Keratinocyte (primary cell): ENCODE measurements at regions not wholly inside any gene's neighbourhood (a gene's known extent, or its start where the extent isn't known, plus 50 kb on each side); places are given as distances from the start of the nearest gene placed in this dataset.

ENCODE experiments used
- DNase-seq: peaks from one replicate; pipeline ENCODE4 v3.0.0-alpha.2; 2011; ENCODE audit warnings: low read depth, missing footprints, low spot score
- FAIRE-seq: peaks from 2 replicates; lab custom pipeline; 2011; peaks lifted over from hg19 to GRCh38; lab: Jason Lieb, UNC
- H2AFZ ChIP-seq: 2 replicates; pipeline ENCODE4 v1.6.0; 2012; ENCODE audit warnings: low read length, control low read depth, inconsistent platforms; ENCODE audit not compliant: control insufficient read depth
- H3K27ac ChIP-seq: 2 replicates; pipeline ENCODE4 v1.5.1; 2011; ENCODE audit warnings: low read length; ENCODE audit not compliant: control insufficient read depth, insufficient read depth
- H3K27me3 ChIP-seq: 3 replicates; pipeline ENCODE4 v1.6.0; 2011; ENCODE audit warnings: low read length; ENCODE audit not compliant: control insufficient read depth, insufficient read depth; ENCODE audit errors: extremely low read depth
- H3K36me3 ChIP-seq, 2 experiments: 2 replicates in 1 of 2; 3 replicates in 1 of 2; pipeline ENCODE4 v1.5.1; 2011; ENCODE audit warnings: low read length in 2 of 2, mild to moderate bottlenecking in 1 of 2; ENCODE audit not compliant: control insufficient read depth in 2 of 2, insufficient read depth in 2 of 2; ENCODE audit errors: extremely low read depth in 1 of 2
- H3K4me1 ChIP-seq: 3 replicates; pipeline ENCODE4 v1.5.1; 2011; ENCODE audit warnings: low read length; ENCODE audit not compliant: control insufficient read depth, insufficient read depth; ENCODE audit errors: extremely low read depth
- H3K4me2 ChIP-seq: 3 replicates; pipeline ENCODE4 v1.6.0; 2011; ENCODE audit warnings: low read depth, low read length; ENCODE audit not compliant: control insufficient read depth, insufficient read depth; ENCODE audit errors: extremely low read depth
- H3K4me3 ChIP-seq, 3 experiments: fragments of 200-600 bp in 1 of 3; sonication (generic) in 1 of 3; 2 replicates in 2 of 3; 3 replicates in 1 of 3; pipeline ENCODE4 v1.5.1; 2011 to 2016; ENCODE audit warnings: low read length in 3 of 3, mild to moderate bottlenecking in 3 of 3, control low read depth in 2 of 3, inconsistent platforms in 1 of 3, low read depth in 1 of 3, mixed read lengths in 1 of 3, mixed run types in 1 of 3, moderate library complexity in 1 of 3; ENCODE audit not compliant: control insufficient read depth in 2 of 3, insufficient read depth in 2 of 3; ENCODE audit errors: extremely low read depth in 1 of 3
- H3K79me2 ChIP-seq: 2 replicates; pipeline ENCODE4 v1.6.0; 2012; ENCODE audit warnings: low read length; ENCODE audit not compliant: control insufficient read depth, insufficient read depth
- H3K9ac ChIP-seq: 3 replicates; pipeline ENCODE4 v1.6.0; 2011; ENCODE audit warnings: low read length; ENCODE audit not compliant: control insufficient read depth, insufficient read depth; ENCODE audit errors: extremely low read depth
- H3K9me1 ChIP-seq: 3 replicates; pipeline ENCODE4 v1.6.0; 2011; ENCODE audit warnings: low read length; ENCODE audit not compliant: control insufficient read depth, insufficient read depth; ENCODE audit errors: extremely low read depth
- H3K9me3 ChIP-seq: 2 replicates; pipeline ENCODE4 v1.5.1; 2012; ENCODE audit warnings: low read depth, low read length; ENCODE audit not compliant: control insufficient read depth
- H4K20me1 ChIP-seq: 3 replicates; pipeline ENCODE4 v1.6.0; 2011; ENCODE audit warnings: low read length; ENCODE audit not compliant: control insufficient read depth, insufficient read depth; ENCODE audit errors: extremely low read depth
- EZH2 ChIP-seq: IDR thresholded peaks from one replicate; pipeline ENCODE4 v1.6.1; 2012; ENCODE audit warnings: inconsistent platforms, mild to moderate bottlenecking, low read length, moderate library complexity
- dilution Hi-C: fragments of 300-500 bp; cut with MboI; formaldehyde crosslinking; loops from one replicate; pipeline ENCODE4 v1.7.0; 2020; ENCODE audit warnings: low sequenced_read_pairs; ENCODE audit not compliant: extremely low pct_ligation_motif_present
- TF ChIP-seq, protein P1 (sequence below), 3 experiments: IDR thresholded peaks in 1 of 3; conservative IDR thresholded peaks in 1 of 3; optimal IDR thresholded peaks in 1 of 3; 2 replicates in 2 of 3; 3 replicates in 1 of 3; pipeline versions ENCODE3 to v1.5.1; 2011; ENCODE audit warnings: low read length in 3 of 3, mild to moderate bottlenecking in 3 of 3, moderate library complexity in 2 of 3, control low read depth in 1 of 3, inconsistent platforms in 1 of 3; ENCODE audit not compliant: insufficient read depth in 2 of 3; ENCODE audit errors: extremely low read depth in 1 of 3

- H4K20me1 ChIP-seq: no peaks in the 10 kb centered on the region
- no peaks in the 10 kb centered on the region for H3K9me3 ChIP-seq
- H2AFZ ChIP-seq: no peak overlapping the region
- H3K9me1 ChIP-seq: no peaks in the 10 kb centered on the region
- FAIRE-seq (no peak), DNase-seq (no peak)
- no peak overlapping the region for H3K4me3 ChIP-seq
- no peaks in the 10 kb centered on the region for H3K36me3 ChIP-seq
- H3K9ac ChIP-seq: no peak overlapping the region
- H3K27me3 ChIP-seq: no peaks in the 10 kb centered on the region
- dilution Hi-C loops: no loop called here
- H3K4me1 ChIP-seq: no peaks in the 10 kb centered on the region
- TF ChIP-seq, protein P1, sequence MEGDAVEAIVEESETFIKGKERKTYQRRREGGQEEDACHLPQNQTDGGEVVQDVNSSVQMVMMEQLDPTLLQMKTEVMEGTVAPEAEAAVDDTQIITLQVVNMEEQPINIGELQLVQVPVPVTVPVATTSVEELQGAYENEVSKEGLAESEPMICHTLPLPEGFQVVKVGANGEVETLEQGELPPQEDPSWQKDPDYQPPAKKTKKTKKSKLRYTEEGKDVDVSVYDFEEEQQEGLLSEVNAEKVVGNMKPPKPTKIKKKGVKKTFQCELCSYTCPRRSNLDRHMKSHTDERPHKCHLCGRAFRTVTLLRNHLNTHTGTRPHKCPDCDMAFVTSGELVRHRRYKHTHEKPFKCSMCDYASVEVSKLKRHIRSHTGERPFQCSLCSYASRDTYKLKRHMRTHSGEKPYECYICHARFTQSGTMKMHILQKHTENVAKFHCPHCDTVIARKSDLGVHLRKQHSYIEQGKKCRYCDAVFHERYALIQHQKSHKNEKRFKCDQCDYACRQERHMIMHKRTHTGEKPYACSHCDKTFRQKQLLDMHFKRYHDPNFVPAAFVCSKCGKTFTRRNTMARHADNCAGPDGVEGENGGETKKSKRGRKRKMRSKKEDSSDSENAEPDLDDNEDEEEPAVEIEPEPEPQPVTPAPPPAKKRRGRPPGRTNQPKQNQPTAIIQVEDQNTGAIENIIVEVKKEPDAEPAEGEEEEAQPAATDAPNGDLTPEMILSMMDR (optimal IDR thresholded peaks at IDR 0.05 in 1 of 3, IDR thresholded peaks at IDR 0.05 in 1 of 3, conservative IDR thresholded peaks at IDR 0.05 in 1 of 3; ENCODE audit: extremely low read depth in 1 of 3, insufficient read depth in 2 of 3, low read length in 3 of 3): no peak
- TF ChIP-seq EZH2: no peak
- H3K4me2 ChIP-seq: no peak overlapping the region
- no peaks in the 10 kb centered on the region for H3K79me2 ChIP-seq
- no peak overlapping the region for H3K27ac ChIP-seq
Measured at GRCh38 chr11:116542406-116542805, 230.4 kb downstream of the BUD13 start.

- H3K4me2 ChIP-seq: no peak overlapping the region
- no peaks in the 10 kb centered on the region for H3K27me3 ChIP-seq
- DNase-seq: no peak
Measured at GRCh38 chr11:116541460-116541859, 231.3 kb downstream of the BUD13 start.

More at GRCh38 chr11:116541460-116541859, 231.3 kb downstream of the BUD13 start:
- Histone ChIP-seq H3K79me2 (no peaks in the 10 kb centered on the region), H3K9me3 (no peaks in the 10 kb centered on the region), H3K27ac (no peak overlapping the region), H3K9me1 (no peaks in the 10 kb centered on the region), H3K4me3 (no peak overlapping the region), H3K9ac (no peak overlapping the region), H4K20me1 (no peaks in the 10 kb centered on the region), H3K36me3 (no peaks in the 10 kb centered on the region), H2AFZ (no peak overlapping the region), H3K4me1 (no peaks in the 10 kb centered on the region)
- no peak for TF ChIP-seq EZH2
- TF ChIP-seq, protein P1 (optimal IDR thresholded peaks at IDR 0.05 in 1 of 3, IDR thresholded peaks at IDR 0.05 in 1 of 3, conservative IDR thresholded peaks at IDR 0.05 in 1 of 3; ENCODE audit: extremely low read depth in 1 of 3, insufficient read depth in 2 of 3, low read length in 3 of 3): no peak
- dilution Hi-C loops: no loop called here
- no peak for FAIRE-seq
